GM04503 (cell line): ENCODE measurements at regions not wholly inside any gene's neighbourhood (a gene's known extent, or its start where the extent isn't known, plus 50 kb on each side); places are given as distances from the start of the nearest gene placed in this dataset.
"Not testable (repeated sequence)": the region's sequence is repeated elsewhere in the genome, so short reads cannot be mapped to it uniquely, and the experiment has no call there.

Experiments
- DNase-seq: peaks from one replicate; pipeline ENCODE4 v3.0.0-alpha.2; 2012; ENCODE audit warnings: low read depth

DNA sequence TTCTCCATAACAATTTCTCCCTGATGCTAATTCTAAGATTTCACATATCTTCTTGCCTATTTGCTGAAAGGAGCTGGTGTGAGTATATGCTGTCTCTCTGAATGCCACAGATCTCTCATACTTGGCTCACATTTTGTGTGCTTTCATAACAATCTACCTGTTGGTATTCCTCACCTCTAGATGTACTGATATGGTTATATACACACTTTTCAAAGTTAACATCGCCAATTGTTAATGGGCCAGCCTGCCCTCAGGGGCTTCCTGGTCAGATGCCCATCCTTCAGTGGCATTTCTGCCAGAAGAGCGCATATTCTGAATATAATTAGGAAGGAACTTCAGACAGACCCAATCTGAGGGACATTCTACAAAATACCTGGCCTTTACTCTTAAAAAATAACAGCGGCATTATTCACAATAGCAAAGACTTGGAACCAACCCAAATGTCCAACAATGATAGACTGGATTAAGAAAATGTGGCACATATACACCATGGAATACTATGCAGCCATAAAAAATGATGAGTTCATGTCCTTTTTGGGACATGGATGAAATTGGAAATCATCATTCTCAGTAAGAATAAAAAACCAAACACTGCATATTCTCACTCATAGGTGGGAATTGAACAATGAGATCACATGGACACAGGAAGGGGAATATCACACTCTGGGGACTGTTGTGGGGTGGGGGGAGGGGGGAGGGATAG is 123.9 kb upstream of the FAT1 start:
- DNase-seq = not testable (repeated sequence)

DNA sequence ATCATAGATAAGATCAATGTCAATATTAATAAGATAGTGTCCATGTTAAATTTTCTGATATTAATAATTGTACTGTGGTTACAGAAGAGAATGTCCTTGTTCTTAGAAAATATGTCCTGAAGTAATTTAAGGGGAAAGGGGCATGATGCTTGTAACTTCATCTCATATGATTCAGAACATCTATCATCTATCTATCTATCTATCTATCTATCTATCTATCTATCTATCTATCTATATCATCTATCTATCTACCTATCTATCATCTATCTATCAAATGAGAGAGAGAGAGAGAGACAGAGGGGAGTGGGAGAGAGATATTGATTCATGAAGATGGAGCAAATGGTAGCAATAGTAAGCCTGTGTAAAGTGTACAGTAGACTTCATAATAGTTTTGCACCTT is 124.8 kb upstream of the FAT1 start:
- no peak for DNase-seq

DNA sequence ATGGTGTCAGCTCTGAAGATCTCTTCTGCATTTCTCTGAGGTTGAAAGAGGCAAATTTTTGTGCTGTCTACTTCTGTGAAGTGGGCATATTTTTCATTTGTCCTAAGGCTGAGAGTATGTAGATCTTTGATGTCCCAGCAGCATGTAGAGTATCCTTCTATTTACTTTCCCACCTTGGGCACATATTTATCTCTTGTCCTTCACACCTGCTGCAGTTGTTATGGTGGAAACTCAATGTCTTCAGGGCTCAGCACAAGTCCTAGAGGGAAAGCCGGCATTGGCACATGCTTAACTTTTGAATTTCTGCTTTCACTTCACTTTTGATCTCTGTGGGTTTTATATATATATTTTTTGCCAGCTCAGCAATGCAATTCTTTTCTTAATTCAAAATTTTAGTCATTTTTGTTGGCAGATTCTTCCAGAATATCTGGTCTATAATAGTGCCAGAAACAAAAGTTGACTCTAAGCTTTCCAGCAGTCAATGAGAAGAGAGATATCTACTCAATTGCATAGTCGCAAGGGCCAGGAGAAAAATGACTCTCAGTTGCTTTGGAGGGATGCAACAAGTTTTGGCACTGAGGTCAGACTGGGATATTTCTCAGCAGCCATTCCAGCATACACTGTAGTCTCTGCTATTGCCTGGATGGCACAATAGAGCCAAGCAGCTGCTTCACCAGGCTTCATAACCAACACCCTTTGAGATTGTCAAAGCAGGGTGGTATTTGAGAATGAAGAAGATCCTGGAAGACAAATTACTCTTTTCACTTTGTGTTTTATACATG is 127.8 kb upstream of the FAT1 start:
- no peak for DNase-seq

DNA sequence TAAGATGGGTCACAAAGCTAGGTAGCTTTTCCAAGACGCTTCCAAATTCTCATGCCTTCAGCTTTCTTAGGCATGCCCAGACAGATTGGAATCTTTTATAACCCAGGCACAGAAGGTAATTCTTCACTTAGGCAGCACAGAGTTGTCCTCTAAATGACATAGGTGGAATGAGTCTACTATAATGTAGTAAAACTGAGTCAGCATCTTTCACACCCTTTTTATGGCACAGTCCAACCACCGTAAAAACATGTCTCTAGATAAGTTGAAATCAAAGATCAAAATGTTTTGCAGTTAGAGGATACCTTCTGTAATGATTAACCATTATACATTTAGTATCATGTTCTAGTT is 128.4 kb upstream of the FAT1 start:
- DNase-seq = no peak

DNA sequence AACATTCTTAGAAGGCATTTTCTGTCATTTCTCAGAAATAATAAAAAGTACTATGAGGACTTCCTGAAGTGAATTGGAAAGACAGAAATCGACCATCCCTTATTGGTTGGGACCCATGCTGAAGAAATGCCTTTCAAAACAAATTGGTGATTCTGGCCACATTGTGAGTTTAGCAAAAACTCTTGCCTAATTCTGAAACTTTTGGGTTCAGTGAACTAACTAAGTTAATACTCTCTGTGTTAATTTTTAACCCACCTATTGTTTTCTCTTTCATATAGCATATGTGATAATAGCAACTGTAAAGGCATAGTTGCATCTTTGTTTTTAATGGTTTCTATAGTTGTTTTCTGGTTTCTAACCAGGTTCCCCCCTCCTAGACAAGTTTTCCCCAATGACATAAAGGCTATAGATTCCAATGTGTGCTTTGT is 129.3 kb upstream of the FAT1 start:
- DNase-seq = no peak

DNA sequence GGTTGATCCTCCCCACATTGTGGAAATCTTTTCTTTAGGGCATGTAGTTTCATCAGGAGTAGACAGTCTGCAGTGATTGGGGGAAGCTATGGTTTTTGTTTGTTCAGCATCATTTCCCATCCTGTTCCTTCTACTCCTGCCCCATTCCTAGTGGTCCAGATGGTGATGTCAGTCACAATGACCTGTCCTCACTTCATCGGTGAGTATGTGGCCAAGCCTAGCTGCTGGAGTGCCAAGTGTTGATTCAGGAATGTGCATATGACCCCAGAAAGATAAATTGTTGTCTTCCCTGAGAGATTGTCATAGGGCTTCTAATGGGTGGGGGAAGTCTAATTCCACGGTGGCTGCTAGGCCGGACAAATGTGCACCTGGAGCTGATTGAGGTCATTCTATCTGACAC is 130.6 kb upstream of the FAT1 start:
- DNase-seq = no peak

DNA sequence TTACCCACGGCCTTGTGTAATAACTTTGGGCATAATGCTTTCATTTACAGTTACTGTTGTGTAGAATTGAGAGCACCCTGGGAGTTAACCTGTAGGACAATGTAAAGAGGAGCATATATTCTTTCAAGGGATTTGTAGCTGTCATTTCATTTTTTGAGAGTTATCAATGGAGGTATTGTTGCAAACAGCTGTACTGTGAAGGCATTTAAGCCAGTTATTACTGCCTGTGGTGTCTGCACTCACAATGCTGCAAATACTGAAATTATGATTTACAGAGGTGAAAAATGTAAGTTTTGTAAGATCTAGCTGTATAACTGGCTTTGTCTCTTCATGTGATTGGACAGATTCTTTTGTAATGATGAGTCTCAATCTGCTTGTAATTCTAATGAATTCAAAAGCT is 131.5 kb upstream of the FAT1 start:
- no peak for DNase-seq

DNA sequence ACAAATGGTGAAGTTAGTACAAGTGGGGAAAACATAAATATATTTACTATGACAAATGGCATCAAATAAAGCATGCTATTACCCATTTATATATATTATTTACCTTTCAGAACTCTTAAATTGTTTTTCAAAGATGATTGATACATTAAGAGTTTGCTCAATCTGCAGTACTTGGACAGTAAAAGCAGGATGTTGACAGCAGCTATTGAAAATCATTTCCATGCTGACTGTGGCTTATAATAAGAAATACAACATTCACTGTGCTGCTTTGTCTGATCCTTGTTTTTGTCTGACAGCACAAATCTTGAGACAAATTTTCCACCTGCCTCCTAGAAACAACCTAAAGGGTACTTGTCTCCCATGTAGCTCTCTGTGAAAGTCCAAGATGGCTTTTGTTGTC is 134.1 kb upstream of the FAT1 start:
- DNase-seq = no peak

DNA sequence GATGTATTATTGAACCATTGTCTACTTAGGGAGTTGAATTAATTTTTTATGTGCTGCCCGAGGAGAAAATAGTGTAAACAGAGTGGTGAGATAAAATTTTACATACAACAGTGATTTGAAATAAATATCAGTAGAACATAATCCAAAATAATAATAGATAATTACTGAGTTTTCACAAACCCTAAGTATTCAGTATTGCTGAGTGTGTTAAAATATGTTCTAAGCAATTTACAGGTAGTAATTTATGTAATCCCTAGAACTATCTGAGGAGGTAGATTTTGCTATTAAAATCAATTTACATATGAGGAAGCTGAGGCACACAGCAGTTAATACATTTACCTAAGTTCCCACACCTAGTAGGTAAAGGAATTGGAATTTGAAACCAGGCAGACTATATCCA is 134.7 kb upstream of the FAT1 start:
- DNase-seq = no peak

DNA sequence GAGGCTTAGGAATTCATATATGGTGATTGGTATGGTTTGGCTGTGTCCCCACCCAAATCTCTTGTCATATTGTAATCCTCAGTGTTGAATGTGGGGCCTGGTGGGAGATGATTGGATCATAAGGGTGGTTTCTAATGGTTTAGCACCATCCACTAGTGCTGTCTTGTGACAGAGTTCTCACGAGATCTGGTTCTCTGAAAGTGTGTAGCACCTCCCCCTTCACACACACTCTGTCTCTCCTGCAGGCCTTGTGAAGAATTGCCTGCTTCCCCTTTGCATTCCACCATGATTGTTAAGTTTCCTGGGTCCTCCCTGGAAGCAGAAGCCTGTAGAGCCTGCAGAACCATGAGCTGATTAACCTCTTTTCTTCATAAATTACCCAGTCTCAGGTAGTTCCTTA is 135.8 kb upstream of the FAT1 start:
- DNase-seq = no peak

DNA sequence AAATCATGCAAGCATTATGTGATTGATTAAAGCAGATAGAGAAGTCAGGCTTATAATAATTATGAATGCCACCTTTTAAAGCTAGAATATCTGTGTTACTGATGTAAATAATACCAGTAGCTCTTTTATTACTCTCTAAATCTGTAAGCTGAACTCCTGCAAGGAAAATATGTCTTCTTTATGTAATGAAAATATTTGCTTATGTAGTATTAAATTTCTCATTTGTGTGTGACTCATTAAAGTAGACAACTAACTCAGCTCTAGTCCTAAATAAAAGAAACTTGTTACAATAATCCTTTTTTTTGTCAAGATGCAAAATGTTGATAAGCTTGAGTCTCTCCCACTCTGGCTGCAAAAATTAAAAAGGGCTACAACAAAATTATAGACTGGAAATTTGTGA is 137.7 kb upstream of the FAT1 start:
- DNase-seq = no peak

DNA sequence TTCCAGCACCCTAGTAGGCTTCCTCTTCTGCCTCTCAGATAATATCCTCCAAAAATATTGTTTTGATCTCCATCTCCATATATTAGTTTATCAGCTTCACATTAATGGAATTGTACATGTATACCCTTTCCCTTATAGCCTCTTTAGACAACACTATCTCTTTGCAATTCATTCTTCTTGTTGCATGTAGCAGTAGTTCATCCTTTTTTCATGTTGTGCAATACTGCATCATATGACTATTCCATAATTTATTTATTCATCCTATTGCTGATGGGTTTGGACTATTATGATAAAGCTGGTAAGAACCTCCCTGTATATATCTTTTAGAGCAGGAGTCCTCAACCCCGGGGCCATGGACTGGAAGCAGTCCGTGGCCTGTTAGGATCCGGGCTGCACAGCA is 148.2 kb upstream of the FAT1 start:
- no peak for DNase-seq

DNA sequence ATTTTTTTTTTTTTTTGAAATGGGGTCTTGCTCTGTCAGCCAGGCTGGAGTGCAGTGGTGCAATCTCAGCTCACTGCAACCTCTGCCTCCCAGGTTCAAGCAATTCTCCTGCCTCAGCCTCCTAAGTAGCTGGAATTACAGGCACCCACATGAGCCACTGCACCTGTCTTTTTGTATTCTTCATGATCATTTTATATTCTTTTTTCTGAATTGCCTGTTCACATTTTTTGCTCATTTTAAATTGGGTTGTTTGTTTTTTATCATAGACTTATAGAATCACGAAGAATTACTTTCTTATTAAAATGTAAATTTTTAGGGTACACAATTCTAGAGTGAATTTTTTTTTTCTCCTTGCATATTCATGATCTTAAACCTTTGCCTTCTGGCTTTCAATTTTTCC is 149.4 kb upstream of the FAT1 start:
- not testable (repeated sequence) for DNase-seq

DNA sequence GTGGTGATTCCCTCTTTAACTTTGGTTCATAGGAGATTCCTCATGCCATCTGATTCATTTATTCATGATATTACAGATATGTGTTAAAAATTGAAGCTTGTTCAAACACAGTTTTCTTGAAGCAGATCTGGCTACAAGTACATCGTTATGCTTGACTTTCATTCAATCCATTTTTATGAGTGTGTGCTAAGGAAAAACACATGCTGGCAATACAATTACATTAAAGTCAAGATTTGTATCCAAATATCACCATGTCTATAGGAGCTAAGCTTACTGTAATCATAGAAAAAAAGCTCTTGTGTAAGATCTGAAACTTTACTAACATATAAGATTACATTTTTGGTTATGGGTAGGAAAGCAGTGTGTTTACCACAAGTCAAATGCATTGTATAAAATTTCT is 151.8 kb upstream of the FAT1 start:
- DNase-seq = no peak

DNA sequence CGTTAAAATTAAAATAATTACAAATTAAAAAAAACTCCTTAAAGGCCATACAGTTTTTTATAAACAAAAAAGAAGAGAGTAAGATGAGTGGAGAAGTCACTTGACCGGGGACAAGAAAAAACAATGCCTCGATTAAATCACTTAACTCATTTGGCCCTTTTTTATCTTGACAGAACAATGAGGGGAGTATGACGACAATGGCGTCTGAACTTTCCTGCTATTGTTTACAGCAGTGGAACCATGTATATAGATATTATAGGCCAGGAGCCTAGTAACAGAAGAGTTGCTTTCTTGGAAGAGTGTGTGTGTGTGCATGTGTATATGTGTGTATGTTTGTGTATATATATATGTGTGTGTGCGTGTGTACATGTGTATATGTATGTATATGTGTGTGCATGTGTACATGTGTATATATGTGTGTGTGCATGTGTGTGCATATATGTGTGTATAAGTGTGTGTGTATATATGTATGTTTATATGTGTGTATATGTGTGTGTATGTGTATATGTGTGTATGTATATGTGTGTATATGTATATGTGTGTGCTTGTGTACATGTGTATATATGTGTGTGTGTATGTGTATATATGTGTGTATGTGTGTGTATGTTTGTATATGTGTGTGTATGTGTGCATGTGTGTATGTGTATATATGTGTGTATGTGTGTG is 153.4 kb upstream of the FAT1 start:
- no peak for DNase-seq

DNA sequence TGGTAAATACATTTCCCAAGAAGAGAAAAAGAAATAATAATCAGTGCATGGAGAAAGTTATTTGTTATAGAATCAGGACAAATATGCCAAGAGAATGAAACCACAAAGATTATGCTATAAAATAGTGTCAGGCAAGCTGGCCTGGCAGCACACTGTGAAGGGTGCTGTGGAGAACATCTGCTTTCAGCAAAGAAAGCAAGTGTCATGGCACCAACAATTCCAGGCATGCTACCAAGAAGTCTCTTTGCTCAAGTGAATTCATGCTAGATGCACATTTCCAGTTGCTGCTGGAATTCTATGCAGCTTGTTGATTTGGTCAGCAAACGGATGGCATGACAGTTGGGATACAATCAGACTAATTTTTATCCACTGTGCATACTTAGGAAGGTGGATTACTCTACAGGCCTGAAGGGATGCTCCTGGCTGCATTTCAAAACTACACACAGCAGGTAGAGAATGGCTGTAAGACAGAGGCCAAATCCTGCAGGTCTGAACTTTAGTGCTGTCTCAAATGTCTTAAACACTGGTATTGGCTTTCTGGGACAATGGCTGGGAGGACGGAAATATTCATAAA is 154.6 kb upstream of the FAT1 start:
- DNase-seq = peak; percentile 54

DNA sequence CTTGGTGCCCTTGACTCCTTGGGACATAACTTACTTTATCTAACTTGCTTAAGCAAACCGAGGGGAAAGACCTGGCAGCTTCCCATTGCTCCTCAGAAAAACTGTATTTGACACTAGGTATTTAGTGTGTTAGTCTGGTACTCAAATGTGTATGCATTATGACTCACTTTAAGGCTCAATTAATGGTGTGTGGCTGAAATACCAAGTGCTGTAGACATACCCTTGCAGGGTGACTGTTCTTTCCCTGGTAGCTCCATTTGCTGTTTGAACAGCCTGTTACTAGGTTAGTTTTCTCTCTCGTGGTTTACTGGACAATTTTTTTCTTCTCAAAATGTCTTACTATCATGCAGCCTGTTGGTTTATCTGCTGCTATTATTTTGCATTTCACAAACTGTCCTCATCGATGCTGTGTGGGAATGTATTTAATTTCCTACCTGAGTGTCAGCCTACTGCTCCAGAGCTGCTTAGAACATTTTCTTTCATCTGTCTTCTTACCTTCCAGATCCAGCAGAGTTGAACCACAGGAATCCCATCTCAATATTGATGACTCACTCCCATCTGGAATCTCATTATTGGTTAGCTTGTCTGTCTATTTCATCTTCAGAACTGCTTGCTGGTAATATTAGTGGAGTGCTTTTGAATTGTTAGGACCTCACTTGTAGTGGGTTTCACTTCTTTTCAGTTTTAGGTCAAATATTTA is 158.0 kb upstream of the FAT1 start:
- peak; percentile 41 for DNase-seq

DNA sequence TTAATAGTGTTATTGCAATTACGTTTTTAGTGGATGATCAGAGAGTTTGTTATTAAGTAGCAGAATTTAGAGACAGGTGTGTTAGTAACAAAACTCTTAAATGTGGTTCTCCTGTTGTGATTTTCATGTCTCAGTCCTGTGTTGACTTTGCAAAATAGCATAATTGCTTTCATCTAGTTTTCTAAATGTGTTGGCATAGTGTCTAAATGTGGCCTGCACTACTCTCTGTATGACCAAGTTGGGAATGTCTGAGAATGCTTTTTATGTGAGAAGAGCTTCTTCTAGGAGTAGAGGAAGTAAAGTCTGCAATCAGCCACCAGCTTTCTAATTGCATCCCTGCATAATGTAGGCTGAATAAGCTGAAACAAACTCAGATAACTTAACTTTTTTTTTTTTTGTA is 158.6 kb upstream of the FAT1 start:
- no peak for DNase-seq

DNA sequence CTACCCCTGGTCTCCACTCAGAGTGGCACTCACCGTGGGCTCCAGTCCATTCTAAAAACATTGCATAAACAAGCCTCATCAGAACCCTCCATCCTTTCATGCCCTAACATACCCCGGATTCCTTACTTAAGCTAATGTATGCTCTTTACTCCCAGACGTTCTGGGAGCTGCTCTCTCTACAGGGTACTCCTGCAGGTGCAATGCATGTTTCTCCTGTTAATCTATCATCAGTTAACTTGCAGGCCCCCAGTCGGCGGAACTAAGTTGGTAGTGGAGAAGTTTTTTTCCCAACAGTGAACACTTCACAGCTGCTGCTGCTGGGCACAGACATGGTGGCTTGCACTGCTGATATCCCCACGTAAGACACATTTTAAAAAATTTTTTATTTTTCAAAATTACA is 161.6 kb upstream of the FAT1 start:
- no peak for DNase-seq

DNA sequence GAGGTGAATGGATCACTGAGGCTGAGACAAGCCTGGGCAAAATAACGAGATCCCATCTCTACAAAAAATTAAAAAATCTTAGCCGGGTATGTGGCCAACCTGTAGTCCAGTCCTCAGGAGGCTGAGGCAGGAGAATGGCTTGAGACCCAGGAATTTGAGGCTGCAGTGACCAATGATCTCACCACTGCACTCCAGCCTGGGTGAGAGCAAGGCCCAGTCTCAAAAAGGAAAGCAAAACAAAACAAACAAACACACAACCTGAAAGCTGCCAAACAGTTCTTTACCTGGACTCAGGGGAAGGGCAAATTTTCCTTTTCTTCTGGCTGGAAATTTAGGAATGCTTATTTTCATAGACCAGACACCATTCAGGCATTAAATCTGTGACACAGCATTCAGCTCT is 163.1 kb upstream of the FAT1 start:
- no peak for DNase-seq

DNA sequence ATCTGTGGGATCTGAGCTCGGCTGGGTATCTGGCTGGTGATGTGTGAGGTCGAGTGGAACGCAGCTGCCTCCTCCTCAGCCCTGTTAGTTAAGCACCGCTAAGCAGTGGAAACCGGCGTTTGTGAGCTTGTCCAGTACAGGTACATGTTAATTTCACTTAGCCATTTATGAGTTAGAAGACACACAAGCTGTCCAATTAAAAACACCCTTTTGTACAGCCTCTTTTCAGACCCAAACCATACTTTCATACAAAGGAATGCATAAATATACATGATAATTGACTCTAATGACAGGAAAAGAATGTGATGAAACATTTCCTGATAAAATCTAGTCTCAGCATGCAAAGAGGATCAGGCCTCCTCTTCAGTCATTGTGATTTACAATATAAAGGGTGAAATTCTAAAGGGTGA is 163.6 kb upstream of the FAT1 start:
- DNase-seq = no peak

DNA sequence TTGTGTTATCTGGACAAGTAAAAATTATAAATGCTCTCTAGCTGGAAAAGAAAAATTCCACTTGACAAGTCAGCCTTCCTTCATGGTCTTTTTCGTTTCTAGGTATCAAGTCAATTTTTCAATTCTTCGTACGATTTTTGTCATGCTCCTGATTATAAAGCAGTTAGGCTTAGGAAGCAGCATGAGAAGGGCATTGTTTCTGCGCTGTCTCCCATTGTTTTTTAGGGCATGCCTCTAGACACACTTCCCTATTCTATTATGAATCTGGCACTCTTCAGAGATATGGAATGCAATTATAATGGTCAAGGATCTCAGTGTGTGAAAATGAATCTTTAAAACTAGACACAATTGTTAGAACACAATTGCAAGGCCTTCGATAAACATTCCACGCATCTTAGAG is 164.1 kb upstream of the FAT1 start:
- no peak for DNase-seq
